T-helper 2 cell treated with Interferon-gamma antibody and Interleukin-4, amounts not matched to agents 100 ng/mL and 5 ng/mL, for 36 hours (primary cell): ENCODE measurements at regions not wholly inside any gene's neighbourhood (a gene's known extent, or its start where the extent isn't known, plus 50 kb on each side); places are given as distances from the start of the nearest gene placed in this dataset.

ENCODE experiments used
- intact Hi-C: fragments of 100-400 bp; cut with micrococcal nuclease; formaldehyde crosslinking; loops from one replicate; pipeline ENCODE4 v1.15.1; 2023

DNA sequence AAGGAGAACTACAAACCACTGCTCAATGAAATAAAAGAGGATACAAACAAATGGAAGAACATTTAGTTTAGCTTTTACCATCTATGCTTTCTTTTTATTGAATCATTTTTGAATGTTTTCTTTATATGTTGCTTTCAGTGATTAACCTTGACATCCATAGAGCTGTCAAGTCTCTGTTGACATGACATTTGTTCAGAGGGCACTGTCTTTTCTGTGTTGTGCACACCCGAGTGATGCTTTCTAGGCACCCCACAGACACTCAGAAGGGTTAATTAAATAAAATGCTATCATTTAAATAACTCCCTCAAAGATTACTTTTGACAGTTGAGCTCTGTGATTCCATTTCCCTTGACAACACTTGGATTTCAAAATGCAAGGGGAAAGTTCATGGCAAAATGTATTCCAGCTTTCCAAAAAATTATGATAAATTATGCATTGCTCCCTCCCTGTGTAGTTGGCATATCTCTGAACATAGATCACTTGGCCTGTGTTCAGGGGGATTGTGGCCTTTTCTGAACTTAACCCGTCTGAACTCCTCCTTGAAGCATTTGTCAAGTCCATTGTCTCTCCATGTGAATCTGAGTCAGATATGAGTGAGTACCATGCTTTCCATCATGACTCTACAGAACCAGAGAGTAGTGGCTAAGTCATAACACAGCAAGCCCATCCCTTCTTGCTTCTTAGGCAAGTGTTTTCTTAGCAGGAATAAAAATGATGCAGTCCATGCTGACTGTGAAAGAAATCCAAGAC, 372.6 kb downstream of the RPRM start:
- intact Hi-C loops = no loop called here

DNA sequence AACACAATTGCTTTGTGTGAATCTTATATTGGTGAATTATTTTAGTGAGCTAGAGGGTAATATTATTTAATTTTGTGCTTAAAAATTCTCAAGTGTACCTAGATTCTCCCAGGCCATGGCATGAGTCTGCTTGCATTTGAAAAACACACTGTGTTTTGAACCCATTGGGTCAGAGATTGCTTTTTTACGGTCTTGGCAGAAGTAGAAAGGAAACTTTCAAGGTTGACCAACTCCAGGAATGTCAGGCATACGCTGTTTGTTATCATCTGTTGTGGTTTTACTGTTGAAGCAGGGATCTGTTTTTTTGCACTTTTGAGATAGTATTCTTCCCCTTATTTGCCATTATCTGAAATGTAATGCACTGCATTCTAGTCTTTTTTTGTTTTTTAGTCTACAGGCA, 377.4 kb downstream of the RPRM start:
- intact Hi-C loops = no loop called here

- intact Hi-C loops = no loop called here
Measured at GRCh38 chr2:153100151-153100550, 378.4 kb downstream of the RPRM start.

DNA sequence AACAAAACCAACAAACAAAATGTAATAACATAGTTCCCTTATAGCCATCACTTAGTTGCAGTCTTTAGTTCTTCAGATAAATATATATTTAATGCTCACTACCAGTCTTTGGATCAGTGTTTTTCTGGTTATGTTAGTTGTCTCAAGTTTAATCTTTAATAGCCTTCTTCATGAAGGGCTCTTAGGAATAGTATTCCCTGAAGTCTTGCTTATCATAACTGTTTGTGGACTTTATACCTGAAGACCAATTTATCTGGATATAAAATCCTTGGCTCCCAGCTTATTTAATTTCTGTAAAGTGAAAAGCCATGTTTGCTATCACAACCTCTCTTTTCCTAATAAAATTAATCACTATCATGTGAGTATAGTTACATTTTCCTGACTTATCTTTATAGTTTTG, 379.7 kb downstream of the ARL6IP6 start:
- intact Hi-C loops = no loop called here

GRCh38 chr2:153096272-153096671, 377.9 kb downstream of the ARL6IP6 start:
- intact Hi-C loops = no loop called here

DNA sequence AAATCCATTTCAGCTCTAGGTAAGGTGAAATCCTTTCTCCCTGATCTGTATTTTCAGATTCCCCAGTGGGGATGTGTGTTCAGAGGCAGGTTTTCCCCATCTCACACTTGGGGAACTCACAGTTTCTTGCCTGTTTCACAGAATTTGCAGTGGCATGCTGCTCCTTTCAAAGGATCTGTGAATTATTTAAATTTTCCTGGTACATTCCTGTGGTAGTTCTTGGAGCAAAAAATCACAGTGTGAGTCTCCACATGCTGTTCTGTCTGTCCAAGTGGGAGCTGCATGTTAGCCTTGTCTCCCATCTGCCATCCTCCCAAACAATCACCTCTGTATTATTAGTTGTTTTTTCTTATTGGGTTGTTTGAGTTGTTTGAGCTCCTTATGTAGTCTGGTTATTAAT, 372.9 kb downstream of the ARL6IP6 start:
- intact Hi-C loops = no loop called here

DNA sequence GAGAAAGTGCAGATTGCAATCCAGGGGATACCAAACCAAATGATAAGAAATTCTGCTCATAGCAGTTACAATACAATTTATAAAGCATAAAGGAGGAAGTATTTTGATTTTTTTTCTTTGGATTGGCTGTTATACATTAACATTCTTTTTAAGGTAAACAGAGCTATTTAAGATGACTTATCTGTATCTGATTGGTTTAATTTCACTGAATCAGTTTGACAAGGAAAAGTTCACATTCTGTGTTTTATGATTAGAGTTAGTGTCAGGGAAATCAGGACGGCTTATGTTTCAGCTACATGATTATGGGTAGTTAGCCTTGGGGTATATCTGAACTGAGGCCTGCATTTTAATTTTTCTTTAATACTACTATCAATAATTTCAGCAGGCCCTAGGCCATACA, 360.9 kb downstream of the ARL6IP6 start:
- intact Hi-C loops = no loop called here

DNA sequence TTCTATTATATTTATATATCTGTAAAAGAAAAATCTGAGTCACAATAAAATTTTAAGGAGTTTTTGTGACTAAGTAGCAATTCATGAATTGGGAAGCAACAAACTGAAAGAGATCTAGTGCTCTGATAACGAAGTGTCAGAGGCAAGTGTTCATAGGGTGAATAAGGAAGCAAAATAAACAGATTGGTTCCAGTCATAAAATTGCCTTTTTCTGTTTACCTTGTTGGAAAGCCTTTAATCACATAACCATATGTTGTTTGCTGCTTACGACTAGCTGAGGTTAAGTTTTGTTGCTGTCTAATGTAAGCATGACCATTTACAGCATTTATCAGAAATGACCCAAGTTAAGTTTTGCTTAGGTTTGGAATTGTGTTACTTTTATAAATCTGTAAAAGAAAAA, 358.9 kb downstream of the ARL6IP6 start:
- intact Hi-C loops = no loop called here

- intact Hi-C loops = no loop called here
Measured at GRCh38 chr2:153074207-153074606, 355.8 kb downstream of the ARL6IP6 start.

- intact Hi-C loops = no loop called here
Measured at GRCh38 chr2:153072813-153073212, 354.4 kb downstream of the ARL6IP6 start.

DNA sequence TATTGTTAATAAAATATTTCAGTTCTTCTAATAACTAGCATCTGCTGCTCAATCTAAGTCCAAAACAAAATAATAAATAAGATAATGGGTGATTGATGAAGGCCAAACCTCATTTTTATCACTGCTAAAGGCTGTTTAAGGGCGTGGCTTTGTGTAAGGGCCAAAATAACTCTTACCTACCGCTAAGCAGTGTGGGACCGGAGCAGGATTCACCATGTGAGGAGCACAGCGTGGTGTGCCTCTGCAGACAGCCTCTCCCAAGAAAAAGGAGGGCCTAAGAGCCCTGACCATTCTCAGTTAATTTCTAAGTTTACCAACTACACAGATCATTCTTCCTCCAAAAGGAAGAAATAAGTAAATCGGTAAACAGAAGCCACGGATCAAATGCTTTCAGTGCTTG, 353.7 kb downstream of the ARL6IP6 start:
- intact Hi-C loops = no loop called here

GRCh38 chr2:153071090-153071489, 352.7 kb downstream of the ARL6IP6 start:
- intact Hi-C loops = no loop called here

DNA sequence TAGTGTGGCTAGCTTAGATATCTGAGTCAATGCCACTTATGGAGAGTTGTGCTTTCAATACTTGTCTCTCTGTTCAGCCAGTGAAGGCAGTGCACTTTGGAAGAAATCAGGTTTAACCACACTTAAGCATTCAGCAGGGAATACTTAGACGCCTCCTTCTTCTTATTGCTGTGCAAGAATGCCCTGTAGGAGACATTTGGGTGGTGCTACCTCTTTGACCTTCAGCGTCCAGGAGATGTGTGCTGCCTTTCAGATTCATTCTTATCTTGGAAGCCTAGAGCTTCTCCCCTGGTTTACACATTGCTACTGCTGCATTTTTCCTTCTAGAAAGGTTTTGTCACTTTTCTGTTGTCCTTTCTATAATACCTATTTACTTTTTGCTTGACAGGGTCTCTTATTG, 350.5 kb downstream of the ARL6IP6 start:
- intact Hi-C loops = no loop called here

DNA sequence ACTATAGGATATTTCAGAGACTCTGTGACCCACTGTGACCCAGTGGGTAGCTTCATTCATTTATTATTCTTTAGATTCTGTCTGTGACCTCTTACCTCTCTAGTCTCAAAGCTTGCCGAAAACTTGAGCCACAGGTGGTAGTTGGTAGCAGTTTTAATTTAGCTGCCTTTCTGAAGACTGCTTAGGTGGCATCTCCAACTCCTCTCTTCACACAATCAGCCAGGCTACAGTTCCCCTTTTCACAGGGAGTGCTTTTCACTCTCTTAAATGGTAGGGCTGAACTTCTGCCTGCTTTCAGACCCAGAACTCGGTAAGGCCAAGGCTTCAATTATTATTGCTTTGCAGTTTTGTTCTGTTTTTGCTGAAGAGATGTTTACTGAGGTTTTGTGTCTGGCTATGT, 349.6 kb downstream of the ARL6IP6 start:
- intact Hi-C loops = no loop called here

GRCh38 chr2:153059338-153060052, 341.1 kb downstream of the ARL6IP6 start:
- intact Hi-C loops = no loop called here

DNA sequence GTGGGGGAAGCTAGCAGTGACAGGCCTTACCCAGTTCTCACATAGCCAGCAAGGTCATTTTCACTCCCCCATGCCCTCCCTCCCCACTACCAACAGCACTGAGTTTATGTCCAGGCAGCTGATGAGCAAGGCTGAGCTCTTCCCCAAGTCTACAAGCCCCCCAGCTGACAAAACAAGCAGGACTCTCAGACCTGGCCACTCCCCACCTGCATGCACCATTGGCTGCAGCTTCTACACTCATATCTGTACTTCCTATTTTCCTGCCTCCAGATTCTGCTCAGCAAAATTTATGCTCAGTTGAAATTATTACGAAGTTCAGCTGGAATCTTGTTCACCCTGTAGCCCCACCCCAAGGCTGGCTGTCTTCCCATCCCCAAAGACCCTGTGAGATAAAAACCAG, 339.3 kb downstream of the ARL6IP6 start:
- intact Hi-C loops = no loop called here

- intact Hi-C loops = no loop called here
Measured at GRCh38 chr2:153055182-153055581, 336.8 kb downstream of the ARL6IP6 start.

DNA sequence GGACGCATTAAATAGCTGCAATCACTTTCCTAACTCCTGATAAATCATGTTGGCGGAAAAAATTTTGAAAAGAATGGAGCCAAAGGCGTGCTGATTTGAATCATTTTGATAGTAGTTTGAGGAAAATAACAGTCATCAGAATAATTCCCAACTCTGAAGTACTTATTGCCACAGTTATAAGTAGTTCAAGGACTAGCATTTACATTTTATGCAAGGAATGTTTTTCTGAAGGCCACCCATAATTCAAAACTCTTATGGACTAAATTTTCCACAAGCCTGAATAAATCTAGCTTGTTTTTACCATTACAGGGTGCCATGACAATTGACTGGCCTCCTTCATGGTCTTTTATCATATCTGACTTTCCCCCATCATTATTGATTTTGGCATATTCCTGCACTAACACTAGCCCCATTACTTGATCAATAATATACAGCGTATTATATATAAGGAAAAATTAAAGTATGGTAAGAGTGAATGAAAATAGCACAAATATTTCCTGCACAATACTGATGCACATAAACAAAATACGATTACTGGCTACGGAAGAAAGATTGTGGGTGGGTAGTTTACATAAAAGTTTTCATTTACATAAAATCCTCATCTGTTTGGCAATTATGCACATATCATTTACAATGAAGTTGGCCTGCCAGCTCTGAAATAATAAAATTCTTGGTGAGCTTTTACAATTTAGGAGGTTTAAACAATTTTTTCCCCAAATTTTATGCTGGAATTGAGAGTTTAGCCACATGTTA, 334.6 kb downstream of the ARL6IP6 start:
- intact Hi-C loops = no loop called here

DNA sequence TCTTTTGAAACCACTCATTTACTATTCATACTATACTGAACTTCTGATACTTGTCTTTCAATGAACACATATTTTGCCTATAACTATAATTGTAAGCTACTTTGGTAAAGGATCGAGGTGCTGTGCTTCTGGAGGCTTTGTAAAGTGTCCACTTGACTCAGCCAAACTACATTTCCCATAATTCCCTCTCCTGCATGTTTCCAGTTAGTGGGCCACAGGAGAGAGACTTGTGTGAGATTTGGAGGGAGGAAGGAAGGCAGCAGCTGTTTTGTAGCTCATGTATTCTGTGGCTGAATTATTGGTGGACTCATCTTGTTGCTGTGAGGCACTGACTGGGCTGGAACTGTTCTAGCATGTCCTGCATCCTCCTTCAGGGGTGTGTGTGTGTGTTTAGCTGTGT, 328.8 kb downstream of the ARL6IP6 start:
- intact Hi-C loops = no loop called here

GRCh38 chr2:153043385-153043784, 325.0 kb downstream of the ARL6IP6 start:
- intact Hi-C loops = no loop called here

DNA sequence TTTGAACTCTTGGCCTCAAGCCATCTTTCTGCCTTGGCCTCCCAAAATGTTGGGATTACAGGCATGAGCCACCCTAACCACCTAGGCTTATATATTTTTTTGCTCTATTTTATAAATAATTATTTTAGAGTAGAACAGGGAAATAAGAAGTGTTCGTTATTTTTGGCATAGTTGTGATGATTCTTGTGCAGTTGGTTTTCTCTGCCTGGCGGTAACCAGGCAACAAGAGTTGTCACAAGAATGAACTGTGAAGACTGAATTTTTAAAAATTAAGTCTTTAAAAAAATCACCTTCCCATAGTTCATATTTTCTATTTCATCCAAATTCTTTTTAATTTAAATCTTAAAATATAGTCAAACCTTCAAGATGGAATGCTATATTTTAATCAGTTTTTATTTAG, 310.2 kb downstream of the ARL6IP6 start:
- intact Hi-C loops = no loop called here

- intact Hi-C loops = no loop called here
Measured at GRCh38 chr2:153027533-153027932, 309.1 kb downstream of the ARL6IP6 start.
